Adrenal gland (tissue), 9 donors: ENCODE measurements at regions not wholly inside any gene's neighbourhood (a gene's known extent, or its start where the extent isn't known, plus 50 kb on each side); places are given as distances from the start of the nearest gene placed in this dataset.

Experiments
- DNase-seq, 7 donors: peaks; one replicate each; pipeline ENCODE4 v3.0.0-alpha.2; 2019 to 2020
- H3K27ac ChIP-seq, 5 donors: fragments of 200-600 bp; sonication (generic) in 4 of 5; 1 replicate in 3 of 5; 2 replicates in 2 of 5; pipeline versions ENCODE4 v1.5.1 to v1.8.0; 2016 to 2020; ENCODE audit warnings: mild to moderate bottlenecking in 1 of 5
- H3K27me3 ChIP-seq: fragments of 200-600 bp; 2 replicates; pipeline ENCODE4 v1.8.0; 2021
- H3K36me3 ChIP-seq, 2 donors: fragments of 200-600 bp; replicated peaks in 1 of 2; 1 replicate in 1 of 2; 2 replicates in 1 of 2; pipeline versions ENCODE4 v1.5.1 to v1.8.0; 2018 to 2022
- H3K4me1 ChIP-seq, 2 donors: fragments of 200-600 bp; replicated peaks in 1 of 2; 1 replicate in 1 of 2; 2 replicates in 1 of 2; pipeline versions ENCODE4 v1.5.1 to v1.8.0; 2018 to 2021
- H3K4me3 ChIP-seq, 4 donors: fragments of 200-600 bp; sonication (generic) in 3 of 4; one replicate each; pipeline ENCODE4 v1.5.1; 2016 to 2018
- H3K9me3 ChIP-seq, 3 donors: fragments of 200-600 bp; sonication (generic) in 1 of 3; replicated peaks in 1 of 3; 1 replicate in 2 of 3; 2 replicates in 1 of 3; pipeline versions ENCODE4 v1.5.1 to v1.8.0; 2016 to 2021
- CTCF ChIP-seq, 6 experiments: fragments of 450-650 bp in 4 of 6; fragments of 200-600 bp in 2 of 6; sonication (generic) in 1 of 6; IDR thresholded peaks; 1 replicate in 5 of 6; 2 replicates in 1 of 6; pipeline versions ENCODE4 v1.5.1 to v1.8.0; 2016 to 2021; ENCODE audit warnings: antibody characterized with exemption in 6 of 6, mild to moderate bottlenecking in 2 of 6, moderate library complexity in 1 of 6
- POLR2A ChIP-seq, 2 donors: fragments of 450-650 bp; IDR thresholded peaks; one replicate each; pipeline ENCODE4 v1.6.1; 2017; ENCODE audit warnings: antibody characterized with exemption in 2 of 2, mild to moderate bottlenecking in 2 of 2, moderate library complexity in 1 of 2
- WGBS, 4 donors: extraction: QIAGEN DNeasy Blood & Tissue Kit in 2 of 4; methylation state at CpG; one replicate each; pipeline versions ENCODE4 v1.1.5 to v1.1.7; 2013 to 2017; 5-methylcytosine and 5-hydroxymethylcytosine counted together
- intact Hi-C, 2 donors: fragments of 100-400 bp; cut with DNase I; formaldehyde crosslinking; loops; one replicate each; pipeline versions ENCODE4 v1.14.1 to v1.15.0; 2022 to 2023
- donor health status: healthy with polysubstance abuse.
- donor health status: Bipolar disorder and iron deficiency.
- donor health status: DM: yes; HTN: yes; CAD: no.
- donor health status: DM: no; HTN: no; CAD: no.
- donor health status: DM: no; HTN: no; CAD: no.

GRCh38 chr16:77592021-77592420 lies 130.3 kb upstream of the NUDT7 start:
- Histone ChIP-seq H3K36me3 (no peaks in the 10 kb centered on the region), H3K27ac (no peak overlapping the region), H3K4me1 (no peaks in the 10 kb centered on the region), H3K27me3 (no peaks in the 10 kb centered on the region), H3K9me3 (no peaks in the 10 kb centered on the region), H3K4me3 (no peak overlapping the region)
- intact Hi-C loops = no loop called here
- DNase-seq = no peak
- 47 to 74% (median 60%) methylated on average over 2 of the region's 2 CpGs for WGBS, 4 donors
- TF ChIP-seq CTCF (IDR thresholded peaks at IDR 0.05) = no peak
- TF ChIP-seq POLR2A (IDR thresholded peaks at IDR 0.05) = no peak

- H3K4me3 ChIP-seq = no peak overlapping the region
- no peaks in the 10 kb centered on the region for H3K4me1 ChIP-seq
- DNase-seq = no peak
- intact Hi-C loops = no loop called here
- H3K36me3 ChIP-seq = no peaks in the 10 kb centered on the region
- H3K27ac ChIP-seq = no peak overlapping the region
- H3K9me3 ChIP-seq = no peaks in the 10 kb centered on the region
- WGBS, 4 donors = 43 to 69% (median 59%) methylated on average over 5 of the region's 5 CpGs
- TF ChIP-seq POLR2A (IDR thresholded peaks at IDR 0.05) (no peak), CTCF (IDR thresholded peaks at IDR 0.05) (no peak)
- H3K27me3 ChIP-seq = no peaks in the 10 kb centered on the region
These were observed 128.3 kb upstream of the NUDT7 start for GRCh38 chr16:77594057-77594456.

GRCh38 chr16:77594799-77595596 lies 127.3 kb upstream of the NUDT7 start:
- intact Hi-C loops = no loop called here
- H3K9me3 ChIP-seq = no peaks in the 10 kb centered on the region
- no peak for DNase-seq
- TF ChIP-seq CTCF (IDR thresholded peaks at IDR 0.05) (no peak), POLR2A (IDR thresholded peaks at IDR 0.05) (no peak)
- H3K27ac ChIP-seq = no peak overlapping the region
- no peaks in the 10 kb centered on the region for H3K36me3 ChIP-seq
- no peaks in the 10 kb centered on the region for H3K4me1 ChIP-seq
- 36 to 49% (median 46%) methylated on average over 9 of the region's 9 CpGs for WGBS, 4 donors
- no peaks in the 10 kb centered on the region for H3K27me3 ChIP-seq
- H3K4me3 ChIP-seq = no peak overlapping the region

- Histone ChIP-seq H3K27ac (no peak overlapping the region), H3K27me3 (no peaks in the 10 kb centered on the region), H3K9me3 (no peaks in the 10 kb centered on the region), H3K36me3 (no peaks in the 10 kb centered on the region), H3K4me3 (no peak overlapping the region), H3K4me1 (no peaks in the 10 kb centered on the region)
- TF ChIP-seq POLR2A (IDR thresholded peaks at IDR 0.05) (no peak), CTCF (IDR thresholded peaks at IDR 0.05) (no peak)
- DNase-seq = no peak
- intact Hi-C loops = no loop called here
These were observed 126.1 kb upstream of the NUDT7 start for GRCh38 chr16:77596261-77596660.
